HepG2 (cell line): ENCODE measurements at regions not wholly inside any gene's neighbourhood (a gene's known extent, or its start where the extent isn't known, plus 50 kb on each side); places are given as distances from the start of the nearest gene placed in this dataset.

Experiments used
- ATAC-seq: fragments of 200-7000 bp; cut with Tn5 transposase; 3 replicates; pipeline ENCODE4 v1.9.1; 2020; ENCODE audit warnings: mild to moderate bottlenecking, moderate library complexity
- BruUV-seq: library from RNA; stranded (reverse); fragments of 400-500 nt; replicated peaks from 2 replicates; lab custom pipeline; 2021; lab: Mats Ljungman, UMichigan
- CTCF ChIA-PET: fragments of 300-600 bp; formaldehyde crosslinking; extraction: SDS; loops from one replicate; lab custom pipeline; 2021; ENCODE audit warnings: low total read pairs, inconsistent platforms, low intra/inter-chr PET ratio; lab: Yijun Ruan, JAX
- POLR2A ChIA-PET: fragments of 350-600 bp; sonication (Branson Sonifier 250); formaldehyde crosslinking; loops from one replicate; lab custom pipeline; 2020; ENCODE audit warnings: antibody characterized with exemption, inconsistent platforms; lab: Yijun Ruan, JAX
- DNase-seq: peaks from one replicate; pipeline ENCODE4 v3.0.0-alpha.2; 2015; ENCODE audit warnings: low spot score
- FAIRE-seq: peaks from 3 replicates; lab custom pipeline; 2011; peaks lifted over from hg19 to GRCh38; lab: Jason Lieb, UNC
- H2AFZ ChIP-seq: one replicate; pipeline ENCODE4 v1.6.1; 2011; ENCODE audit warnings: low read length, inconsistent platforms
- H3K27ac ChIP-seq: fragments of 300-600 bp; 3 replicates; pipeline ENCODE4 v1.8.0; 2011; ENCODE audit warnings: mixed run types, mild to moderate bottlenecking, mixed read lengths, low read length, inconsistent platforms; ENCODE audit not compliant: insufficient read depth; ENCODE audit errors: extremely low read length
- H3K27me3 ChIP-seq, 2 experiments: fragments of 200-600 bp in 1 of 2; 2 replicates in 1 of 2; 3 replicates in 1 of 2; pipeline versions ENCODE4 v1.6.0 to v1.8.0; 2011; ENCODE audit warnings: low read length in 2 of 2, mild to moderate bottlenecking in 2 of 2, moderate library complexity in 2 of 2, inconsistent platforms in 1 of 2; ENCODE audit not compliant: insufficient read depth in 2 of 2, control insufficient read depth in 1 of 2
- H3K36me3 ChIP-seq, 2 experiments: fragments of 200-600 bp in 1 of 2; replicated peaks in 1 of 2; 2 replicates in 1 of 2; 3 replicates in 1 of 2; pipeline versions ENCODE4 v1.5.1 to v1.8.0; 2011; ENCODE audit warnings: low read length in 2 of 2, inconsistent platforms in 1 of 2; ENCODE audit not compliant: insufficient read depth in 2 of 2, control insufficient read depth in 1 of 2
- H3K4me1 ChIP-seq: 2 replicates; pipeline ENCODE4 v1.5.1; 2012; ENCODE audit warnings: low read length, inconsistent platforms; ENCODE audit not compliant: insufficient read depth
- H3K4me2 ChIP-seq: 2 replicates; pipeline ENCODE4 v1.6.0; 2011; ENCODE audit warnings: low read depth, low read length, inconsistent platforms
- H3K4me3 ChIP-seq, 3 experiments: fragments of 200-600 bp in 1 of 3; sonication (generic), shearing (Covaris generic) in 1 of 3; replicated peaks in 1 of 3; 2 replicates each; pipeline ENCODE4 v1.5.1; 2011 to 2016; ENCODE audit warnings: low read length in 3 of 3, inconsistent platforms in 2 of 3, low read depth in 2 of 3, mild to moderate bottlenecking in 2 of 3, control low read depth in 1 of 3, mixed read lengths in 1 of 3; ENCODE audit not compliant: insufficient read depth in 1 of 3
- H3K79me2 ChIP-seq: one replicate; pipeline ENCODE4 v1.6.1; 2011; ENCODE audit warnings: low read length, inconsistent platforms; ENCODE audit not compliant: insufficient read depth
- H3K9ac ChIP-seq: 2 replicates; pipeline ENCODE4 v1.6.0; 2011; ENCODE audit warnings: mild to moderate bottlenecking, low read depth, low read length, inconsistent platforms; ENCODE audit not compliant: insufficient read depth
- H3K9me3 ChIP-seq: 2 replicates; pipeline ENCODE4 v1.5.1; 2012; ENCODE audit warnings: mild to moderate bottlenecking, low read length
- H4K20me1 ChIP-seq: 2 replicates; pipeline ENCODE4 v1.6.0; 2011; ENCODE audit warnings: inconsistent platforms, mild to moderate bottlenecking, low read length, moderate library complexity; ENCODE audit not compliant: insufficient read depth
- ATRX ChIP-seq: sonication (generic); formaldehyde crosslinking; IDR thresholded peaks from 2 replicates; pipeline ENCODE4 v1.4.0; 2020; ENCODE audit warnings: missing genetic modification reagents, borderline replicate concordance
- GLMP ChIP-seq: sonication (generic); formaldehyde crosslinking; IDR thresholded peaks from 2 replicates; pipeline ENCODE4 v1.9.0; 2021; ENCODE audit warnings: missing genetic modification reagents, mild to moderate bottlenecking, borderline replicate concordance
- SOX6 ChIP-seq, 2 experiments: fragments of 450-650 bp in 1 of 2; sonication (generic) in 1 of 2; formaldehyde crosslinking in 1 of 2; IDR thresholded peaks; 2 replicates each; pipeline versions ENCODE4 v1.4.0 to v1.6.1; 2017 to 2020; ENCODE audit warnings: antibody characterized with exemption in 1 of 2, mild to moderate bottlenecking in 1 of 2, missing genetic modification reagents in 1 of 2
- TRAFD1 ChIP-seq: sonication (generic); formaldehyde crosslinking; IDR thresholded peaks from 2 replicates; pipeline ENCODE4 v1.5.1; 2020; ENCODE audit warnings: missing genetic modification reagents, mild to moderate bottlenecking, borderline replicate concordance
- ZNF430 ChIP-seq: sonication (generic); formaldehyde crosslinking; IDR thresholded peaks from 2 replicates; pipeline ENCODE4 v1.9.0; 2021; ENCODE audit warnings: mild to moderate bottlenecking, missing genetic modification reagents
- ZNF503 ChIP-seq: sonication (generic); formaldehyde crosslinking; IDR thresholded peaks from 2 replicates; pipeline ENCODE4 v1.4.0; 2020; ENCODE audit warnings: missing genetic modification reagents
- ZNF510 ChIP-seq: sonication (generic); formaldehyde crosslinking; IDR thresholded peaks from 2 replicates; pipeline ENCODE4 v1.4.0; 2020; ENCODE audit warnings: low read depth, mild to moderate bottlenecking, missing genetic modification reagents
- WGBS: methylation state at CpG from one replicate; pipeline ENCODE4 v1.1.6; 2017; ENCODE audit warnings: low lambda C conversion rate; 5-methylcytosine and 5-hydroxymethylcytosine counted together
- in situ Hi-C: cut with HindIII; loops from 2 replicates; pipeline ENCODE4 v1.10.0; 2017; ENCODE audit warnings: low pct_unique_long_range_greater_than_20kb; ENCODE audit not compliant: extremely low pct_ligation_motif_present
- intact Hi-C: fragments of 100-400 bp; cut with micrococcal nuclease; formaldehyde crosslinking; loops from one replicate; pipeline ENCODE4 v1.10.0; 2022; ENCODE audit not compliant: unreplicated experiment

GRCh38 chr3:76897076-76897475 lies 142.8 kb upstream of the ROBO2 start:
- Histone ChIP-seq H2AFZ (no peak overlapping the region), H3K27me3 (no peaks in the 10 kb centered on the region), H3K4me1 (no peaks in the 10 kb centered on the region), H3K9ac (no peak overlapping the region), H3K79me2 (no peaks in the 10 kb centered on the region), H3K4me3 (no peak overlapping the region), H3K9me3 (no peaks in the 10 kb centered on the region), H4K20me1 (no peaks in the 10 kb centered on the region), H3K27ac (no peak overlapping the region), H3K4me2 (no peak overlapping the region), H3K36me3 (no peaks in the 10 kb centered on the region)
- BruUV-seq, result no TSS peak
- TF ChIP-seq SOX6 (IDR thresholded peaks at IDR 0.05), result no peak
- no peak for TF ChIP-seq SOX6 (CRISPR knock-in tag; IDR thresholded peaks at IDR 0.05)
- TF ChIP-seq GLMP, result no peak
- TF ChIP-seq ATRX (CRISPR knock-in tag), result no peak
- no peak for TF ChIP-seq TRAFD1 (CRISPR knock-in tag)
- TF ChIP-seq ZNF503 (CRISPR knock-in tag), result no peak
- no peak for TF ChIP-seq ZNF510
- no peak for TF ChIP-seq ZNF430 (CRISPR knock-in tag)
- intact Hi-C loops, result no loop called here
- POLR2A ChIA-PET, result no interaction called here
- in situ Hi-C loops, result no loop called here
- no peak for DNase-seq
- WGBS, result 5% methylated on average over 2 of the region's 2 CpGs
- CTCF ChIA-PET, result no interaction called here
- ATAC-seq, result no peak
- no peak for FAIRE-seq
